Ovary (tissue), 3 donors: ENCODE measurements at regions not wholly inside any gene's neighbourhood (a gene's known extent, or its start where the extent isn't known, plus 50 kb on each side); places are given as distances from the start of the nearest gene placed in this dataset.

Source experiments
- POLR2A ChIP-seq: fragments of 450-650 bp; IDR thresholded peaks from one replicate; pipeline ENCODE4 v1.6.1; 2017; ENCODE audit warnings: antibody characterized with exemption, mild to moderate bottlenecking, moderate library complexity
- TF ChIP-seq, protein P1 (sequence below), 3 donors: fragments of 450-650 bp in 2 of 3; fragments of 200-600 bp in 1 of 3; IDR thresholded peaks; one replicate each; pipeline versions ENCODE4 v1.5.1 to v1.8.0; 2016 to 2022; ENCODE audit warnings: antibody characterized with exemption in 3 of 3, mild to moderate bottlenecking in 1 of 3
- donor health status: DM: no; HTN: no; CAD: no.

DNA sequence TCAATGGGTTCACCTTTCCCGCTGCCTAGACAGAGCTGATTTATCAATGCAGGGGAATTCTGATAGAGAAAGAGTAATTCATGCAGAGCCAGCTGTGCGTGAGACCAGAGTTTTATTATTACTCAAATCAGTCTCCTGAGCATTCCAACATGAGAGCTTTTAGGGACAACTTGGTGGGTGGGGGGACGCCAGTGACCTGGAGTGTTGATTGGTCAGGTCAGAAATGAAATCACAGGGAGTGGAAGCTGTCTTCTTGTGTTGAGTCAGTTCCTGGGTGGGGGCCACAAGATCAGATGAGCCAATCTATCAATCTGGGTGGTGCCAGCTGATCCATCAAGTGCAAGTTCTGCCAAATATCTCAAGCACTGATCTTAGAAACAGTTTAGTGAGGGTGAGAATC lies 99.0 kb upstream of the CAV2 start:
- TF ChIP-seq POLR2A = no peak
- TF ChIP-seq, protein P1, sequence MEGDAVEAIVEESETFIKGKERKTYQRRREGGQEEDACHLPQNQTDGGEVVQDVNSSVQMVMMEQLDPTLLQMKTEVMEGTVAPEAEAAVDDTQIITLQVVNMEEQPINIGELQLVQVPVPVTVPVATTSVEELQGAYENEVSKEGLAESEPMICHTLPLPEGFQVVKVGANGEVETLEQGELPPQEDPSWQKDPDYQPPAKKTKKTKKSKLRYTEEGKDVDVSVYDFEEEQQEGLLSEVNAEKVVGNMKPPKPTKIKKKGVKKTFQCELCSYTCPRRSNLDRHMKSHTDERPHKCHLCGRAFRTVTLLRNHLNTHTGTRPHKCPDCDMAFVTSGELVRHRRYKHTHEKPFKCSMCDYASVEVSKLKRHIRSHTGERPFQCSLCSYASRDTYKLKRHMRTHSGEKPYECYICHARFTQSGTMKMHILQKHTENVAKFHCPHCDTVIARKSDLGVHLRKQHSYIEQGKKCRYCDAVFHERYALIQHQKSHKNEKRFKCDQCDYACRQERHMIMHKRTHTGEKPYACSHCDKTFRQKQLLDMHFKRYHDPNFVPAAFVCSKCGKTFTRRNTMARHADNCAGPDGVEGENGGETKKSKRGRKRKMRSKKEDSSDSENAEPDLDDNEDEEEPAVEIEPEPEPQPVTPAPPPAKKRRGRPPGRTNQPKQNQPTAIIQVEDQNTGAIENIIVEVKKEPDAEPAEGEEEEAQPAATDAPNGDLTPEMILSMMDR (IDR thresholded peaks at IDR 0.05) = no peak
